ENCODE measurements at regions not wholly inside any gene's neighbourhood (a gene's known extent, or its start where the extent isn't known, plus 50 kb on each side); places are given as distances from the start of the nearest gene placed in this dataset.

- TF ChIP-seq POLR2A (IDR thresholded peaks at IDR 0.05) (no peak), CTCF (IDR thresholded peaks at IDR 0.05) (no peak)
Measured at GRCh38 chr6:69465866-69466265, 330.9 kb downstream of the LMBRD1 start.
